Glutamatergic neuron (in vitro differentiated cells): ENCODE measurements at regions not wholly inside any gene's neighbourhood (a gene's known extent, or its start where the extent isn't known, plus 50 kb on each side); places are given as distances from the start of the nearest gene placed in this dataset.

Experiments
- DNase-seq: peaks from one replicate; pipeline ENCODE4 v3.0.0; 2022
- H3K27ac Mint-ChIP-seq: one replicate; pipeline ENCODE4 v1.8.0; 2020; ENCODE audit warnings: mild to moderate bottlenecking, mixed read lengths, inconsistent platforms; ENCODE audit not compliant: unreplicated experiment
- H3K27me3 Mint-ChIP-seq: one replicate; pipeline ENCODE4 v1.8.0; 2020; ENCODE audit warnings: mild to moderate bottlenecking, moderate library complexity, mixed read lengths, inconsistent platforms; ENCODE audit not compliant: unreplicated experiment
- H3K36me3 Mint-ChIP-seq: one replicate; pipeline ENCODE4 v1.8.0; 2020; ENCODE audit warnings: mild to moderate bottlenecking, mixed read lengths, inconsistent platforms; ENCODE audit not compliant: unreplicated experiment
- H3K4me1 Mint-ChIP-seq: one replicate; pipeline ENCODE4 v1.8.0; 2020; ENCODE audit warnings: mild to moderate bottlenecking, low read depth, mixed read lengths, inconsistent platforms; ENCODE audit not compliant: unreplicated experiment
- H3K4me3 Mint-ChIP-seq: one replicate; pipeline ENCODE4 v1.8.0; 2020; ENCODE audit warnings: mild to moderate bottlenecking, mixed read lengths, inconsistent platforms; ENCODE audit not compliant: unreplicated experiment
- H3K9me3 Mint-ChIP-seq: one replicate; pipeline ENCODE4 v1.8.0; 2020; ENCODE audit warnings: mild to moderate bottlenecking, moderate library complexity, mixed read lengths, inconsistent platforms; ENCODE audit not compliant: unreplicated experiment
- CTCF ChIP-seq: fragments of 200-600 bp; sonication (generic); IDR thresholded peaks from one replicate; pipeline ENCODE4 v1.5.0; 2021; ENCODE audit not compliant: partially characterized antibody, unreplicated experiment

- H3K36me3 Mint-ChIP-seq, result no peaks in the 10 kb centered on the region
These were observed 805.3 kb downstream of the SATB2 start for GRCh38 chr2:198652461-198652860.

GRCh38 chr2:198645816-198646215 lies 811.9 kb downstream of the SATB2 start:
- no peaks in the 10 kb centered on the region for H3K4me1 Mint-ChIP-seq
- H3K9me3 Mint-ChIP-seq, result no peaks in the 10 kb centered on the region
- H3K27me3 Mint-ChIP-seq, result no peaks in the 10 kb centered on the region
- no peaks in the 10 kb centered on the region for H3K36me3 Mint-ChIP-seq
- H3K27ac Mint-ChIP-seq, result no peak overlapping the region
- no peak for TF ChIP-seq CTCF
- no peak overlapping the region for H3K4me3 Mint-ChIP-seq
- DNase-seq, result no peak

More at GRCh38 chr2:198652461-198652860, 805.3 kb downstream of the SATB2 start:
- Mint-ChIP-seq H3K9me3 (no peaks in the 10 kb centered on the region), H3K4me1 (no peaks in the 10 kb centered on the region), H3K27me3 (no peaks in the 10 kb centered on the region), H3K27ac (no peak overlapping the region), H3K4me3 (no peak overlapping the region)
- no peak for DNase-seq
- no peak for TF ChIP-seq CTCF

- no peaks in the 10 kb centered on the region for H3K36me3 Mint-ChIP-seq
These were observed 816.6 kb downstream of the SATB2 start for GRCh38 chr2:198641161-198641560.

GRCh38 chr2:198640463-198640862 lies 817.3 kb downstream of the SATB2 start:
- TF ChIP-seq CTCF, result no peak
- no peak overlapping the region for H3K4me3 Mint-ChIP-seq
- no peaks in the 10 kb centered on the region for H3K27me3 Mint-ChIP-seq
- no peaks in the 10 kb centered on the region for H3K9me3 Mint-ChIP-seq
- no peak for DNase-seq
- no peak overlapping the region for H3K27ac Mint-ChIP-seq
- H3K36me3 Mint-ChIP-seq, result no peaks in the 10 kb centered on the region
- H3K4me1 Mint-ChIP-seq, result no peaks in the 10 kb centered on the region

More at GRCh38 chr2:198641161-198641560, 816.6 kb downstream of the SATB2 start:
- TF ChIP-seq CTCF, result no peak
- Mint-ChIP-seq H3K27me3 (no peaks in the 10 kb centered on the region), H3K27ac (no peak overlapping the region), H3K4me3 (no peak overlapping the region), H3K9me3 (no peaks in the 10 kb centered on the region), H3K4me1 (no peaks in the 10 kb centered on the region)
- DNase-seq, result no peak

- no peaks in the 10 kb centered on the region for H3K36me3 Mint-ChIP-seq
- H3K27me3 Mint-ChIP-seq, result no peaks in the 10 kb centered on the region
- H3K4me3 Mint-ChIP-seq, result no peak overlapping the region
- DNase-seq, result no peak
- no peaks in the 10 kb centered on the region for H3K9me3 Mint-ChIP-seq
- TF ChIP-seq CTCF, result no peak
- H3K4me1 Mint-ChIP-seq, result no peaks in the 10 kb centered on the region
- H3K27ac Mint-ChIP-seq, result no peak overlapping the region
These were observed 818.2 kb downstream of the SATB2 start for GRCh38 chr2:198639580-198639979.
